ENCODE measurements at regions not wholly inside any gene's neighbourhood (a gene's known extent, or its start where the extent isn't known, plus 50 kb on each side); places are given as distances from the start of the nearest gene placed in this dataset.
A peak's percentile ranks its signal among the peaks of the same experiment; 100 is the strongest.

DNA sequence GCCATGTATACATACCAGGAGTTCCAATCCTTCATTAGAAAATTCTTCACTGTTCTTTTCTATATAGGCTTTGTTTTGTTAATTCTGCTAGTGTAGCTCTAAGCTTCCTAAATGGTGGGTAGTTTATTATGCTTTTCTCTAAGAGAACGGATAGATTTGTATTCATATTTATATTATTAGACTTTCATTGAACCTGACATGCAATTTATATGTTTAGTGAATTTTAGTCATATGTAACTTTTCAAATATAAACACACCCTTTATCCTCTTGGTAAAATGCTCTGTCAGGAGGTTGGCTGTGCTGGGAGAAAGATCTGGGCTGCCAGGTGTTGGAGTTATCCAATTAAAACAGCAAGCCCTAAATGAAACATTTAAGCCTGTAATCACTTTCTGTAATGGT is 369.7 kb upstream of the RGS18 start:
- peaks cover 3% of the 10 kb centered on the region; the same call in 1 of the 2 replicates for H3K4me1 ChIP-seq (ENCODE audit: insufficient read depth, low read length)
- no peaks in the 10 kb centered on the region for H3K27me3 ChIP-seq (ENCODE audit: insufficient read depth, low read length)
- H3K27ac Mint-ChIP-seq: peak overlapping the region; percentile 0 to 88 (median 21); a peak in 4 of 7 replicates
- DNase-seq: no peak
- H2BK5ac ChIP-seq (ENCODE audit: insufficient read length, low read length): no peak overlapping the region
- no peak overlapping the region for H2BK12ac ChIP-seq (ENCODE audit: insufficient read length, low read depth, low read length)
- no peaks in the 10 kb centered on the region for H3K23me2 ChIP-seq (ENCODE audit: insufficient read length, low read depth, low read length, poor library complexity, severe bottlenecking)
- no peaks in the 10 kb centered on the region for H3K79me2 ChIP-seq (ENCODE audit: insufficient read depth, low read length)
- TF ChIP-seq, protein P1, sequence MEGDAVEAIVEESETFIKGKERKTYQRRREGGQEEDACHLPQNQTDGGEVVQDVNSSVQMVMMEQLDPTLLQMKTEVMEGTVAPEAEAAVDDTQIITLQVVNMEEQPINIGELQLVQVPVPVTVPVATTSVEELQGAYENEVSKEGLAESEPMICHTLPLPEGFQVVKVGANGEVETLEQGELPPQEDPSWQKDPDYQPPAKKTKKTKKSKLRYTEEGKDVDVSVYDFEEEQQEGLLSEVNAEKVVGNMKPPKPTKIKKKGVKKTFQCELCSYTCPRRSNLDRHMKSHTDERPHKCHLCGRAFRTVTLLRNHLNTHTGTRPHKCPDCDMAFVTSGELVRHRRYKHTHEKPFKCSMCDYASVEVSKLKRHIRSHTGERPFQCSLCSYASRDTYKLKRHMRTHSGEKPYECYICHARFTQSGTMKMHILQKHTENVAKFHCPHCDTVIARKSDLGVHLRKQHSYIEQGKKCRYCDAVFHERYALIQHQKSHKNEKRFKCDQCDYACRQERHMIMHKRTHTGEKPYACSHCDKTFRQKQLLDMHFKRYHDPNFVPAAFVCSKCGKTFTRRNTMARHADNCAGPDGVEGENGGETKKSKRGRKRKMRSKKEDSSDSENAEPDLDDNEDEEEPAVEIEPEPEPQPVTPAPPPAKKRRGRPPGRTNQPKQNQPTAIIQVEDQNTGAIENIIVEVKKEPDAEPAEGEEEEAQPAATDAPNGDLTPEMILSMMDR (conservative IDR thresholded peaks at IDR 0.05): no peak
- H3K36me3 Mint-ChIP-seq (ENCODE audit: insufficient read depth in 1 of 3, low read depth in 3 of 3): peaks cover 0 to 2% (median 0%) of the 10 kb centered on the region in 3 experiments; a peak in 1 of 7 replicates
- no peak overlapping the region for H2BK15ac ChIP-seq (ENCODE audit: low read depth, low read length)
- WGBS (ENCODE audit: extremely low coverage, insufficient read length, low lambda C conversion rate): no CpG with 5 or more reads among the region's 1 CpG
- H3K14ac ChIP-seq (ENCODE audit: insufficient read depth, low read length): no peak overlapping the region
- peaks cover 0 to 3% of the 10 kb centered on the region in 2 experiments; a peak in 2 of 5 replicates for H3K9me3 Mint-ChIP-seq
- H3K9ac ChIP-seq (ENCODE audit: extremely low read depth, insufficient read length, low read length): no peak overlapping the region
- H3T11ph ChIP-seq (ENCODE audit: low read length): no peak overlapping the region
- H3K56ac ChIP-seq (ENCODE audit: insufficient read length, low read depth, low read length): no peak overlapping the region
- no peak overlapping the region for H3K18ac ChIP-seq (ENCODE audit: insufficient read length, low read depth, low read length)
- H4K91ac ChIP-seq (ENCODE audit: insufficient read length, low read depth, low read length): no peak overlapping the region
- H3K23ac ChIP-seq (ENCODE audit: insufficient read length, low read depth, low read length): no peak overlapping the region
- H3K79me1 ChIP-seq (ENCODE audit: insufficient read depth, low read depth, low read length, poor library complexity, severe bottlenecking): no peaks in the 10 kb centered on the region
- H4K20me1 ChIP-seq (ENCODE audit: control insufficient read depth, insufficient read depth, insufficient read length): no peaks in the 10 kb centered on the region
- H3K4me2 ChIP-seq (ENCODE audit: insufficient read depth, insufficient read length, low read length): no peak overlapping the region
- H3K9me3 ChIP-seq (ENCODE audit: control insufficient read depth, low read depth, low read length): no peaks in the 10 kb centered on the region
- no peak overlapping the region for H2BK120ac ChIP-seq (ENCODE audit: low read depth, low read length, poor library complexity, severe bottlenecking)
- H3K4me1 Mint-ChIP-seq: peaks cover 9 to 11% of the 10 kb centered on the region in 2 experiments
- H3K27ac ChIP-seq (ENCODE audit: insufficient read length, low read depth, low read length): no peak overlapping the region
- H3K4ac ChIP-seq (ENCODE audit: low read depth, low read length): no peak overlapping the region
- no peak overlapping the region for H4K8ac ChIP-seq (replicated peaks; ENCODE audit: insufficient read length, low read depth, low read length)
- H3K4me3 Mint-ChIP-seq: no peak overlapping the region
- H2AFZ ChIP-seq (ENCODE audit: low read length): no peak overlapping the region
- no peaks in the 10 kb centered on the region for H3K27me3 Mint-ChIP-seq (ENCODE audit: low read depth)
- H4K5ac ChIP-seq (ENCODE audit: insufficient read length, low read depth, low read length): no peak overlapping the region
- no peak overlapping the region for H2BK20ac ChIP-seq (ENCODE audit: low read depth, low read length, poor library complexity, severe bottlenecking)
- H2AK5ac ChIP-seq (ENCODE audit: insufficient read length, low read length): no peak overlapping the region
